GM12878 (cell line): ENCODE measurements at regions not wholly inside any gene's neighbourhood (a gene's known extent, or its start where the extent isn't known, plus 50 kb on each side); places are given as distances from the start of the nearest gene placed in this dataset.

Experiments
- ATAC-seq: fragments of 200-7000 bp; cut with Tn5 transposase; 3 replicates; pipeline ENCODE4 v1.9.1; 2020; ENCODE audit warnings: mild to moderate bottlenecking, moderate library complexity
- BruUV-seq: library from RNA; stranded (reverse); fragments of 400-500 nt; replicated peaks from 2 replicates; lab custom pipeline; 2021; lab: Mats Ljungman, UMichigan
- CTCF ChIA-PET: fragments of 300-600 bp; sonication (Branson Sonifier 250); formaldehyde crosslinking; extraction: SDS; loops from one replicate; lab custom pipeline; 2021; ENCODE audit warnings: inconsistent platforms; lab: Yijun Ruan, JAX
- POLR2A ChIA-PET: fragments of 350-600 bp; formaldehyde crosslinking; extraction: SDS; loops from one replicate; lab custom pipeline; 2021; ENCODE audit warnings: inconsistent platforms; lab: Charles Lee
- RAD21 ChIA-PET: fragments of 300-600 bp; sonication (Branson Sonifier 250); formaldehyde crosslinking; loops from one replicate; lab custom pipeline; 2023; ENCODE audit warnings: antibody characterized with exemption; ENCODE audit not compliant: unreplicated experiment; lab: Charles Lee
- SMC1A ChIA-PET: fragments of 300-600 bp; sonication (Branson Sonifier 250); formaldehyde crosslinking; loops from one replicate; lab custom pipeline; 2023; ENCODE audit not compliant: unreplicated experiment, uncharacterized antibody; lab: Charles Lee
- DNase-seq: peaks from one replicate; pipeline ENCODE4 v3.0.0-alpha.2; 2011; ENCODE audit warnings: low read depth, low spot score
- FAIRE-seq: peaks from 3 replicates; lab custom pipeline; 2011; peaks lifted over from hg19 to GRCh38; lab: Jason Lieb, UNC
- H2AFZ ChIP-seq: 2 replicates; pipeline ENCODE4 v1.6.0; 2011; ENCODE audit warnings: low read depth, low read length, control low read depth; ENCODE audit not compliant: control insufficient read depth
- H3K27ac ChIP-seq: 2 replicates; pipeline ENCODE4 v1.5.1; 2011; ENCODE audit warnings: control low read depth; ENCODE audit not compliant: control insufficient read depth, insufficient read depth
- H3K27me3 ChIP-seq, 2 experiments: replicated peaks in 1 of 2; 2 replicates each; pipeline versions ENCODE4 v1.6.0 to v1.6.1; 2011; ENCODE audit warnings: low read length in 1 of 2; ENCODE audit not compliant: control insufficient read depth in 2 of 2, insufficient read depth in 2 of 2
- H3K36me3 ChIP-seq, 2 experiments: 2 replicates each; pipeline ENCODE4 v1.5.1; 2011; ENCODE audit warnings: low read length in 1 of 2; ENCODE audit not compliant: control insufficient read depth in 2 of 2, insufficient read depth in 2 of 2
- H3K4me1 ChIP-seq: 2 replicates; pipeline ENCODE4 v1.6.1; 2011; ENCODE audit warnings: mild to moderate bottlenecking, low read length, moderate library complexity, mixed read lengths; ENCODE audit not compliant: control insufficient read depth, insufficient read depth
- H3K4me2 ChIP-seq: 2 replicates; pipeline ENCODE4 v1.6.0; 2011; ENCODE audit warnings: control low read depth; ENCODE audit not compliant: control insufficient read depth, insufficient read depth
- H3K4me3 ChIP-seq: fragments of 200-600 bp; sonication (generic); 2 replicates; pipeline ENCODE4 v1.5.1; 2016
- H3K79me2 ChIP-seq: 2 replicates; pipeline ENCODE4 v1.6.0; 2011; ENCODE audit warnings: low read length; ENCODE audit not compliant: control insufficient read depth, insufficient read depth
- H3K9ac ChIP-seq: 2 replicates; pipeline ENCODE4 v1.8.0; 2011; ENCODE audit warnings: low read length, control low read depth, mixed read lengths; ENCODE audit not compliant: control insufficient read depth, insufficient read depth
- H3K9me3 ChIP-seq: replicated peaks from 3 replicates; pipeline ENCODE4 v1.5.1; 2011; ENCODE audit warnings: mild to moderate bottlenecking, low read length; ENCODE audit not compliant: control insufficient read depth, insufficient read depth
- H4K20me1 ChIP-seq: 2 replicates; pipeline ENCODE4 v1.6.0; 2011; ENCODE audit not compliant: control insufficient read depth, insufficient read depth
- ASH2L ChIP-seq: fragments of 300-600, 200-600 bp; sonication (generic); IDR thresholded peaks from 2 replicates; pipeline ENCODE4 v1.6.1; 2017; ENCODE audit warnings: low read depth, mild to moderate bottlenecking, borderline replicate concordance
- BMI1 ChIP-seq: fragments of 450-650 bp; IDR thresholded peaks from 2 replicates; pipeline ENCODE4 v1.6.1; 2016; ENCODE audit warnings: mild to moderate bottlenecking, moderate library complexity, borderline replicate concordance
- CBX3 ChIP-seq: fragments of 200-600 bp; sonication (generic); IDR thresholded peaks from 2 replicates; pipeline ENCODE4 v1.6.1; 2016; ENCODE audit warnings: low read depth, borderline replicate concordance
- ESRRA ChIP-seq: IDR thresholded peaks from 2 replicates; pipeline ENCODE4 v1.6.1; 2012; ENCODE audit warnings: mild to moderate bottlenecking, low read length, improper control_type of control experiment
- RB1 ChIP-seq: fragments of 450-650 bp; formaldehyde crosslinking; IDR thresholded peaks from 2 replicates; pipeline ENCODE4 v1.6.1; 2017; ENCODE audit warnings: mild to moderate bottlenecking, borderline replicate concordance
- ZBTB4 ChIP-seq: fragments of 450-650 bp; formaldehyde crosslinking; IDR thresholded peaks from 2 replicates; pipeline ENCODE4 v1.4.0; 2022; ENCODE audit warnings: mild to moderate bottlenecking, moderate library complexity
- in situ Hi-C: fragments of 300-500 bp; cut with MboI; formaldehyde crosslinking; loops from 9 replicates; pipeline ENCODE4 v1.14.3; 2018; ENCODE audit warnings: mixed read lengths
- intact Hi-C: fragments of 100-400 bp; cut with micrococcal nuclease; formaldehyde crosslinking; loops from one replicate; pipeline ENCODE4 v1.14.2; 2022; ENCODE audit not compliant: unreplicated experiment

- ChIA-PET RAD21 (no interaction called here), POLR2A (no interaction called here), SMC1A (no interaction called here), CTCF (interaction anchor here (0.8 kb wide), 1 partner anchor 99 kb away, joined by 3 read pairs; no protein-coding TSS in a partner anchor)
- Histone ChIP-seq H3K4me3 (no peak overlapping the region), H3K4me2 (no peak overlapping the region), H3K27me3 (peaks cover 0 to 16% of the 10 kb centered on the region in 2 experiments), H3K79me2 (no peaks in the 10 kb centered on the region), H3K27ac (no peak overlapping the region), H2AFZ (no peak overlapping the region), H4K20me1 (no peaks in the 10 kb centered on the region), H3K9me3 (no peaks in the 10 kb centered on the region; the same call in 2 of the 3 replicates), H3K4me1 (no peaks in the 10 kb centered on the region), H3K9ac (no peak overlapping the region), H3K36me3 (no peaks in the 10 kb centered on the region)
- no peak for TF ChIP-seq CBX3
- TF ChIP-seq ESRRA, result no peak
- no peak for TF ChIP-seq ASH2L
- TF ChIP-seq BMI1, result no peak
- TF ChIP-seq ZBTB4 (CRISPR knock-in tag), result no peak
- TF ChIP-seq RB1, result no peak
- no TSS peak for BruUV-seq
- intact Hi-C loops (no loop called here), in situ Hi-C loops (no loop called here)
- DNase-seq, result no peak
- no peak for ATAC-seq
- FAIRE-seq, result no peak
Observed at GRCh38 chr7:22629056-22629455, 97.9 kb upstream of the IL6 start.
